ENCODE measurements at regions not wholly inside any gene's neighbourhood (a gene's known extent, or its start where the extent isn't known, plus 50 kb on each side); places are given as distances from the start of the nearest gene placed in this dataset.

DNA sequence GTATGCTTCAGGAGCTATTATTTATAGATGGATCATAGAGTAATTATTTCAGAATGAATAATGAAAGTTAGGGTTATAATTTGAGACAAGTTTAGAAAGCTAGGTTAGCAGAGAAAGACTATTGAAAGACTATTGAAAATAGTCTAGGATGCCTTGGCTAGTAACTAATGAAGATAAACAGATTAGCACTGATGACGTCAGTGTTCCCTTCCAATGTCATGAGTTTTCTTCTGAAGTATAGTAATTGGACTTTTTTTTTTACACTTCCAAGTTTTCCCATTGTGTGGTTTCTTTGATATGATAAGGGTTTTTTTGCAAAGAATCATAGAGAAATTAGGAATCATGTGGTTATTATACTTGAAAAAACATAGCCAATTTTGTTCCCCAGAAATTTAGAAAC is 1041.5 kb upstream of the CRIM1 start:
- TF ChIP-seq CTCF (IDR thresholded peaks at IDR 0.05 in 2 of 3, conservative IDR thresholded peaks at IDR 0.05 in 1 of 3; ENCODE audit: control insufficient read depth in 2 of 3, extremely low read depth in 1 of 3, insufficient read depth in 1 of 3, low read depth in 3 of 3, low read length in 3 of 3) (no peak), ESRRA (IDR thresholded peaks at IDR 0.05; ENCODE audit: low read length) (no peak), POLR2A (IDR thresholded peaks at IDR 0.05; ENCODE audit: low read depth, low read length) (no peak), SIN3A (IDR thresholded peaks at IDR 0.05; ENCODE audit: low read depth, low read length) (no peak)
- TF ChIP-seq, protein P1, sequence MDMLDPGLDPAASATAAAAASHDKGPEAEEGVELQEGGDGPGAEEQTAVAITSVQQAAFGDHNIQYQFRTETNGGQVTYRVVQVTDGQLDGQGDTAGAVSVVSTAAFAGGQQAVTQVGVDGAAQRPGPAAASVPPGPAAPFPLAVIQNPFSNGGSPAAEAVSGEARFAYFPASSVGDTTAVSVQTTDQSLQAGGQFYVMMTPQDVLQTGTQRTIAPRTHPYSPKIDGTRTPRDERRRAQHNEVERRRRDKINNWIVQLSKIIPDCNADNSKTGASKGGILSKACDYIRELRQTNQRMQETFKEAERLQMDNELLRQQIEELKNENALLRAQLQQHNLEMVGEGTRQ (IDR thresholded peaks at IDR 0.05; ENCODE audit: borderline replicate concordance, low read depth, low read length): no peak

Measured in GM12878 (cell line).